AG09319 (cell line): ENCODE measurements at regions not wholly inside any gene's neighbourhood (a gene's known extent, or its start where the extent isn't known, plus 50 kb on each side); places are given as distances from the start of the nearest gene placed in this dataset.

ENCODE experiments used
- DNase-seq: peaks from one replicate; pipeline ENCODE4 v3.0.0-alpha.2; 2010; ENCODE audit warnings: low read depth; ENCODE audit errors: extremely low read depth
- CTCF ChIP-seq: IDR thresholded peaks from 2 replicates; pipeline ENCODE4 v1.5.1; 2011; ENCODE audit warnings: low read depth, mild to moderate bottlenecking, inconsistent platforms, low read length, moderate library complexity

- no peak for TF ChIP-seq CTCF
- DNase-seq = no peak
Observed at GRCh38 chr13:73368608-73369007, 309.8 kb downstream of the KLF5 start.

GRCh38 chr13:73367886-73368285 is 309.1 kb downstream of the KLF5 start:
- no peak for TF ChIP-seq CTCF
- DNase-seq = no peak

- DNase-seq = no peak
- TF ChIP-seq CTCF = no peak
Observed at GRCh38 chr13:73366241-73366640, 307.4 kb downstream of the KLF5 start.

GRCh38 chr13:73365681-73366080 is 306.9 kb downstream of the KLF5 start:
- DNase-seq = no peak

GRCh38 chr13:73365252-73365651 is 306.4 kb downstream of the KLF5 start:
- DNase-seq = no peak
- no peak for TF ChIP-seq CTCF

More at GRCh38 chr13:73365681-73366080, 306.9 kb downstream of the KLF5 start:
- TF ChIP-seq CTCF = no peak

- no peak for TF ChIP-seq CTCF
- no peak for DNase-seq
Observed at GRCh38 chr13:73364736-73365135, 305.9 kb downstream of the KLF5 start.

- DNase-seq = no peak
- no peak for TF ChIP-seq CTCF
Observed at GRCh38 chr13:73358606-73359095, 299.8 kb downstream of the KLF5 start.
